NCI-H2227 (cell line): ENCODE measurements at regions not wholly inside any gene's neighbourhood (a gene's known extent, or its start where the extent isn't known, plus 50 kb on each side); places are given as distances from the start of the nearest gene placed in this dataset.
A peak's percentile ranks its signal among the peaks of the same experiment; 100 is the strongest.
"Not testable (repeated sequence)": the region's sequence is repeated elsewhere in the genome, so short reads cannot be mapped to it uniquely, and the experiment has no call there.

Experiments used
- DNase-seq: peaks from one replicate; lab custom pipeline; 2025; ENCODE audit not compliant: unreplicated experiment; lab: John Stamatoyannopoulos, UW

GRCh38 chr5:67605730-67606585, 409.4 kb upstream of the CD180 start:
- DNase-seq: no peak

- DNase-seq: no peak
Measured at GRCh38 chr5:67591491-67591890, 394.9 kb upstream of the CD180 start.

GRCh38 chr5:67588389-67588788, 391.8 kb upstream of the CD180 start:
- DNase-seq: no peak

- no peak for DNase-seq
Measured at GRCh38 chr5:67581203-67581602, 384.6 kb upstream of the CD180 start.

GRCh38 chr5:67578011-67578410, 381.4 kb upstream of the CD180 start:
- DNase-seq: no peak

GRCh38 chr5:67577424-67577823, 380.8 kb upstream of the CD180 start:
- DNase-seq: no peak

- no peak for DNase-seq
Measured at GRCh38 chr5:67576112-67576511, 379.5 kb upstream of the CD180 start.

- no peak for DNase-seq
Measured at GRCh38 chr5:67575087-67575486, 378.5 kb upstream of the CD180 start.

GRCh38 chr5:67561151-67561932, 364.7 kb upstream of the CD180 start:
- DNase-seq: no peak

- no peak for DNase-seq
Measured at GRCh38 chr5:67552773-67553172, 356.2 kb upstream of the CD180 start.

GRCh38 chr5:67549947-67550346, 353.3 kb upstream of the CD180 start:
- no peak for DNase-seq

GRCh38 chr5:67549296-67549618, 352.7 kb upstream of the CD180 start:
- no peak for DNase-seq

- DNase-seq: no peak
Measured at GRCh38 chr5:67548520-67549295, 352.1 kb upstream of the CD180 start.

- DNase-seq: no peak
Measured at GRCh38 chr5:67547682-67548081, 351.1 kb upstream of the CD180 start.

GRCh38 chr5:67544942-67545341, 348.3 kb upstream of the CD180 start:
- DNase-seq: not testable (repeated sequence)

GRCh38 chr5:67543720-67544270, 347.2 kb upstream of the CD180 start:
- no peak for DNase-seq

GRCh38 chr5:67542479-67542878, 345.9 kb upstream of the CD180 start:
- DNase-seq: no peak

GRCh38 chr5:67541875-67542274, 345.3 kb upstream of the CD180 start:
- DNase-seq: no peak

GRCh38 chr5:67538855-67539506, 342.4 kb upstream of the CD180 start:
- DNase-seq: no peak

GRCh38 chr5:67537439-67538148, 341.0 kb upstream of the CD180 start:
- peak; percentile 3 for DNase-seq
